C4-2B (cell line): ENCODE measurements at regions not wholly inside any gene's neighbourhood (a gene's known extent, or its start where the extent isn't known, plus 50 kb on each side); places are given as distances from the start of the nearest gene placed in this dataset.

Source experiments
- ZFX ChIP-seq: fragments of 450-650 bp; IDR thresholded peaks from 2 replicates; pipeline ENCODE4 v1.6.1; 2017
- TF ChIP-seq, protein P1 (sequence below): fragments of 450-650 bp; conservative IDR thresholded peaks from 2 replicates; pipeline ENCODE4 v1.5.1; 2017; ENCODE audit warnings: mild to moderate bottlenecking

GRCh38 chr1:2943686-2944260, 77.5 kb upstream of the ACTRT2 start:
- TF ChIP-seq, protein P1, sequence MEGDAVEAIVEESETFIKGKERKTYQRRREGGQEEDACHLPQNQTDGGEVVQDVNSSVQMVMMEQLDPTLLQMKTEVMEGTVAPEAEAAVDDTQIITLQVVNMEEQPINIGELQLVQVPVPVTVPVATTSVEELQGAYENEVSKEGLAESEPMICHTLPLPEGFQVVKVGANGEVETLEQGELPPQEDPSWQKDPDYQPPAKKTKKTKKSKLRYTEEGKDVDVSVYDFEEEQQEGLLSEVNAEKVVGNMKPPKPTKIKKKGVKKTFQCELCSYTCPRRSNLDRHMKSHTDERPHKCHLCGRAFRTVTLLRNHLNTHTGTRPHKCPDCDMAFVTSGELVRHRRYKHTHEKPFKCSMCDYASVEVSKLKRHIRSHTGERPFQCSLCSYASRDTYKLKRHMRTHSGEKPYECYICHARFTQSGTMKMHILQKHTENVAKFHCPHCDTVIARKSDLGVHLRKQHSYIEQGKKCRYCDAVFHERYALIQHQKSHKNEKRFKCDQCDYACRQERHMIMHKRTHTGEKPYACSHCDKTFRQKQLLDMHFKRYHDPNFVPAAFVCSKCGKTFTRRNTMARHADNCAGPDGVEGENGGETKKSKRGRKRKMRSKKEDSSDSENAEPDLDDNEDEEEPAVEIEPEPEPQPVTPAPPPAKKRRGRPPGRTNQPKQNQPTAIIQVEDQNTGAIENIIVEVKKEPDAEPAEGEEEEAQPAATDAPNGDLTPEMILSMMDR: no peak
- no peak for TF ChIP-seq ZFX
